Panc1 (cell line): ENCODE measurements at regions not wholly inside any gene's neighbourhood (a gene's known extent, or its start where the extent isn't known, plus 50 kb on each side); places are given as distances from the start of the nearest gene placed in this dataset.

Source experiments
- ATAC-seq: fragments of 200-7000 bp; cut with Tn5 transposase; 2 replicates; pipeline ENCODE4 v1.9.1; 2020; ENCODE audit warnings: mild to moderate bottlenecking, moderate library complexity
- BruUV-seq: library from RNA; stranded (reverse); fragments of 400-500 nt; replicated peaks from 2 replicates; lab custom pipeline; 2021; lab: Mats Ljungman, UMichigan
- CTCF ChIA-PET: fragments of 300-600 bp; sonication (Branson Sonifier 250); formaldehyde crosslinking; loops from one replicate; lab custom pipeline; 2022; ENCODE audit warnings: antibody characterized with exemption; lab: Charles Lee
- POLR2A ChIA-PET: fragments of 300-600 bp; sonication (Branson Sonifier 250); formaldehyde crosslinking; loops from one replicate; lab custom pipeline; 2022; ENCODE audit warnings: antibody characterized with exemption; lab: Charles Lee
- DNase-seq: peaks from one replicate; pipeline ENCODE4 v3.0.0-alpha.2; 2010; ENCODE audit warnings: low read depth, low spot score
- H3K27ac ChIP-seq: 2 replicates; pipeline ENCODE4 v1.5.1; 2011; ENCODE audit warnings: mild to moderate bottlenecking, low read length, inconsistent platforms
- H3K27me3 ChIP-seq: fragments of 200-500 bp; sonication (Bioruptor generic); 2 replicates; pipeline ENCODE4 v1.6.0; 2014; ENCODE audit warnings: low read length, inconsistent platforms; ENCODE audit not compliant: control insufficient read depth, insufficient read depth
- H3K36me3 ChIP-seq: fragments of 200-500 bp; sonication (Bioruptor generic); 2 replicates; pipeline ENCODE4 v1.5.1; 2014; ENCODE audit warnings: inconsistent platforms, mild to moderate bottlenecking, low read length, moderate library complexity; ENCODE audit not compliant: control insufficient read depth, insufficient read depth
- H3K4me1 ChIP-seq: 2 replicates; pipeline ENCODE4 v1.5.1; 2011; ENCODE audit warnings: inconsistent platforms, mild to moderate bottlenecking, low read length, moderate library complexity; ENCODE audit not compliant: control insufficient read depth, insufficient read depth
- H3K4me3 ChIP-seq, 2 experiments: 2 replicates each; pipeline ENCODE4 v1.5.1; 2011 to 2012; ENCODE audit warnings: low read depth in 2 of 2, low read length in 2 of 2, mild to moderate bottlenecking in 2 of 2, inconsistent platforms in 1 of 2, moderate library complexity in 1 of 2
- H3K9me3 ChIP-seq: fragments of 200-500 bp; sonication (Bioruptor generic); 2 replicates; pipeline ENCODE4 v1.5.1; 2014; ENCODE audit warnings: low read depth, mild to moderate bottlenecking, inconsistent platforms, low read length, moderate library complexity; ENCODE audit not compliant: control insufficient read depth, insufficient read depth
- POLR2AphosphoS5 ChIP-seq: IDR thresholded peaks from 2 replicates; pipeline ENCODE4 v1.6.1; 2012; ENCODE audit warnings: mild to moderate bottlenecking, low read depth, low read length, moderate library complexity
- SIN3A ChIP-seq: IDR thresholded peaks from 2 replicates; pipeline ENCODE4 v1.6.1; 2012; ENCODE audit warnings: low read depth, mild to moderate bottlenecking, low read length, moderate library complexity, borderline replicate concordance; ENCODE audit not compliant: insufficient read depth
- TCF7L2 ChIP-seq: IDR thresholded peaks from 2 replicates; pipeline ENCODE4 v1.6.1; 2011; ENCODE audit warnings: mild to moderate bottlenecking, low read depth, low read length, inconsistent platforms
- in situ Hi-C: cut with HindIII; loops from 2 replicates; pipeline ENCODE4 v1.10.0; 2016; ENCODE audit warnings: low sequenced_read_pairs, low pct_unique_long_range_greater_than_20kb
- intact Hi-C: fragments of 100-400 bp; cut with micrococcal nuclease; formaldehyde crosslinking; loops from one replicate; pipeline ENCODE4 v1.10.0; 2022; ENCODE audit not compliant: unreplicated experiment
- TF ChIP-seq, protein P1 (sequence below), 2 experiments: IDR thresholded peaks; 2 replicates each; pipeline ENCODE4 v1.6.1; 2011 to 2012; ENCODE audit warnings: low read depth in 2 of 2, control low read depth in 1 of 2, low read length in 1 of 2, mild to moderate bottlenecking in 1 of 2, moderate library complexity in 1 of 2; ENCODE audit not compliant: insufficient read depth in 1 of 2
- TF ChIP-seq, protein P2 (sequence below): fragments of 450-650 bp; IDR thresholded peaks from 2 replicates; pipeline ENCODE4 v1.5.1; 2017; ENCODE audit warnings: mild to moderate bottlenecking

GRCh38 chr20:50312682-50313521, 122.3 kb downstream of the CEBPB start:
- intact Hi-C loops = no loop called here
- no peaks in the 10 kb centered on the region for H3K9me3 ChIP-seq
- ChIA-PET POLR2A (no interaction called here), CTCF (interaction anchor here (0.5 kb wide), 1 partner anchor 121 kb away, joined by 5 read pairs; no protein-coding TSS in a partner anchor)
- H3K36me3 ChIP-seq = no peaks in the 10 kb centered on the region
- DNase-seq (no peak), ATAC-seq (peak; percentile 31)
- TF ChIP-seq TCF7L2 (peak; percentile 67; the same call in 1 of the 2 replicates), SIN3A (no peak), POLR2AphosphoS5 (0 out of 2 replicates have a peak, but pooled peaks have one; percentile 46)
- TF ChIP-seq, protein P1, sequence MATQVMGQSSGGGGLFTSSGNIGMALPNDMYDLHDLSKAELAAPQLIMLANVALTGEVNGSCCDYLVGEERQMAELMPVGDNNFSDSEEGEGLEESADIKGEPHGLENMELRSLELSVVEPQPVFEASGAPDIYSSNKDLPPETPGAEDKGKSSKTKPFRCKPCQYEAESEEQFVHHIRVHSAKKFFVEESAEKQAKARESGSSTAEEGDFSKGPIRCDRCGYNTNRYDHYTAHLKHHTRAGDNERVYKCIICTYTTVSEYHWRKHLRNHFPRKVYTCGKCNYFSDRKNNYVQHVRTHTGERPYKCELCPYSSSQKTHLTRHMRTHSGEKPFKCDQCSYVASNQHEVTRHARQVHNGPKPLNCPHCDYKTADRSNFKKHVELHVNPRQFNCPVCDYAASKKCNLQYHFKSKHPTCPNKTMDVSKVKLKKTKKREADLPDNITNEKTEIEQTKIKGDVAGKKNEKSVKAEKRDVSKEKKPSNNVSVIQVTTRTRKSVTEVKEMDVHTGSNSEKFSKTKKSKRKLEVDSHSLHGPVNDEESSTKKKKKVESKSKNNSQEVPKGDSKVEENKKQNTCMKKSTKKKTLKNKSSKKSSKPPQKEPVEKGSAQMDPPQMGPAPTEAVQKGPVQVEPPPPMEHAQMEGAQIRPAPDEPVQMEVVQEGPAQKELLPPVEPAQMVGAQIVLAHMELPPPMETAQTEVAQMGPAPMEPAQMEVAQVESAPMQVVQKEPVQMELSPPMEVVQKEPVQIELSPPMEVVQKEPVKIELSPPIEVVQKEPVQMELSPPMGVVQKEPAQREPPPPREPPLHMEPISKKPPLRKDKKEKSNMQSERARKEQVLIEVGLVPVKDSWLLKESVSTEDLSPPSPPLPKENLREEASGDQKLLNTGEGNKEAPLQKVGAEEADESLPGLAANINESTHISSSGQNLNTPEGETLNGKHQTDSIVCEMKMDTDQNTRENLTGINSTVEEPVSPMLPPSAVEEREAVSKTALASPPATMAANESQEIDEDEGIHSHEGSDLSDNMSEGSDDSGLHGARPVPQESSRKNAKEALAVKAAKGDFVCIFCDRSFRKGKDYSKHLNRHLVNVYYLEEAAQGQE (IDR thresholded peaks at IDR 0.05; ENCODE audit: insufficient read depth in 1 of 2, low read depth in 2 of 2, low read length in 1 of 2) = 0 out of 4 replicates have a peak, but pooled peaks of 1 of the 2 experiments have one; percentile 22
- in situ Hi-C loops = no loop called here
- peaks cover 43% of the 10 kb centered on the region for H3K4me1 ChIP-seq
- peak overlapping the region; percentile 80 for H3K27ac ChIP-seq
- no TSS peak for BruUV-seq
- no peaks in the 10 kb centered on the region for H3K27me3 ChIP-seq
- H3K4me3 ChIP-seq = no peak overlapping the region

GRCh38 chr20:50313522-50313820, 122.8 kb downstream of the CEBPB start:
- Histone ChIP-seq H3K9me3 (no peaks in the 10 kb centered on the region), H3K36me3 (no peaks in the 10 kb centered on the region), H3K27ac (peak overlapping the region; percentile 69; the same call in 1 of the 2 replicates), H3K4me1 (peaks cover 37% of the 10 kb centered on the region), H3K27me3 (no peaks in the 10 kb centered on the region), H3K4me3 (no peak overlapping the region)
- ChIA-PET CTCF (interaction anchor here (0.5 kb wide), 1 partner anchor 122 kb away, joined by 5 read pairs; no protein-coding TSS in a partner anchor), POLR2A (no interaction called here)
- BruUV-seq = no TSS peak
- TF ChIP-seq SIN3A (no peak), POLR2AphosphoS5 (no peak)
- TF ChIP-seq, protein P2, sequence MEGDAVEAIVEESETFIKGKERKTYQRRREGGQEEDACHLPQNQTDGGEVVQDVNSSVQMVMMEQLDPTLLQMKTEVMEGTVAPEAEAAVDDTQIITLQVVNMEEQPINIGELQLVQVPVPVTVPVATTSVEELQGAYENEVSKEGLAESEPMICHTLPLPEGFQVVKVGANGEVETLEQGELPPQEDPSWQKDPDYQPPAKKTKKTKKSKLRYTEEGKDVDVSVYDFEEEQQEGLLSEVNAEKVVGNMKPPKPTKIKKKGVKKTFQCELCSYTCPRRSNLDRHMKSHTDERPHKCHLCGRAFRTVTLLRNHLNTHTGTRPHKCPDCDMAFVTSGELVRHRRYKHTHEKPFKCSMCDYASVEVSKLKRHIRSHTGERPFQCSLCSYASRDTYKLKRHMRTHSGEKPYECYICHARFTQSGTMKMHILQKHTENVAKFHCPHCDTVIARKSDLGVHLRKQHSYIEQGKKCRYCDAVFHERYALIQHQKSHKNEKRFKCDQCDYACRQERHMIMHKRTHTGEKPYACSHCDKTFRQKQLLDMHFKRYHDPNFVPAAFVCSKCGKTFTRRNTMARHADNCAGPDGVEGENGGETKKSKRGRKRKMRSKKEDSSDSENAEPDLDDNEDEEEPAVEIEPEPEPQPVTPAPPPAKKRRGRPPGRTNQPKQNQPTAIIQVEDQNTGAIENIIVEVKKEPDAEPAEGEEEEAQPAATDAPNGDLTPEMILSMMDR = no peak
- TF ChIP-seq, protein P1 (IDR thresholded peaks at IDR 0.05; ENCODE audit: insufficient read depth in 1 of 2, low read depth in 2 of 2, low read length in 1 of 2) = no peak
- no peak for ATAC-seq
- in situ Hi-C loops (no loop called here), intact Hi-C loops (no loop called here)
- no peak for DNase-seq
